ENCODE measurements at regions not wholly inside any gene's neighbourhood (a gene's known extent, or its start where the extent isn't known, plus 50 kb on each side); places are given as distances from the start of the nearest gene placed in this dataset.
"Not testable (repeated sequence)": the region's sequence is repeated elsewhere in the genome, so short reads cannot be mapped to it uniquely, and the experiment has no call there.

DNA sequence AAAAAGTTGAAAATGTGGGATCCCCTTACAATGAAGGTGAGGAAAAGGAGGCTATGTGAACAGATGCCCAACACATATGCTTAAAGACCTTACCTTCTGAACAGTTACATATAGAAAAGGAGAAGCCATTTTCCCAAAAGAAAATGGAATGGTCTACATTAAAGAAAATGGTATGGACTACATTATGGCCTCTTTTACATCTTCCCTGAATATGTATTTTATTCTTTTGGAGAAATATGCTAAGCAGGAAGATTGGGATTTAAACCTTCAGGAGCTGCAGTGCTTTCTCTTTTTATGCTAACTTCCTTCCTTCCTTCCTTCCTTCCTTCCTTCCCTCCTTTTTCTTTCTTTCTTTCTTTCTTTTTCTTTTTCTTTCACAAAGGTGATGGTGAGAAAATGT, 155.4 kb downstream of the SEC23IP start:
- Histone ChIP-seq H3K4me1 (ENCODE audit: low read depth) (no peaks in the 10 kb centered on the region), H3K27me3 (no peaks in the 10 kb centered on the region), H3K36me3 (no peaks in the 10 kb centered on the region), H3K4me3 (no peak overlapping the region), H3K27ac (no peak overlapping the region), H3K9me3 (ENCODE audit: low read depth) (no peaks in the 10 kb centered on the region)
- DNase-seq (ENCODE audit: low read depth in 1 of 2, low spot score in 1 of 2) = no peak
- TF ChIP-seq, protein P1, sequence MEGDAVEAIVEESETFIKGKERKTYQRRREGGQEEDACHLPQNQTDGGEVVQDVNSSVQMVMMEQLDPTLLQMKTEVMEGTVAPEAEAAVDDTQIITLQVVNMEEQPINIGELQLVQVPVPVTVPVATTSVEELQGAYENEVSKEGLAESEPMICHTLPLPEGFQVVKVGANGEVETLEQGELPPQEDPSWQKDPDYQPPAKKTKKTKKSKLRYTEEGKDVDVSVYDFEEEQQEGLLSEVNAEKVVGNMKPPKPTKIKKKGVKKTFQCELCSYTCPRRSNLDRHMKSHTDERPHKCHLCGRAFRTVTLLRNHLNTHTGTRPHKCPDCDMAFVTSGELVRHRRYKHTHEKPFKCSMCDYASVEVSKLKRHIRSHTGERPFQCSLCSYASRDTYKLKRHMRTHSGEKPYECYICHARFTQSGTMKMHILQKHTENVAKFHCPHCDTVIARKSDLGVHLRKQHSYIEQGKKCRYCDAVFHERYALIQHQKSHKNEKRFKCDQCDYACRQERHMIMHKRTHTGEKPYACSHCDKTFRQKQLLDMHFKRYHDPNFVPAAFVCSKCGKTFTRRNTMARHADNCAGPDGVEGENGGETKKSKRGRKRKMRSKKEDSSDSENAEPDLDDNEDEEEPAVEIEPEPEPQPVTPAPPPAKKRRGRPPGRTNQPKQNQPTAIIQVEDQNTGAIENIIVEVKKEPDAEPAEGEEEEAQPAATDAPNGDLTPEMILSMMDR (IDR thresholded peaks at IDR 0.05; ENCODE audit: low read depth, low read length) = no peak

DNA sequence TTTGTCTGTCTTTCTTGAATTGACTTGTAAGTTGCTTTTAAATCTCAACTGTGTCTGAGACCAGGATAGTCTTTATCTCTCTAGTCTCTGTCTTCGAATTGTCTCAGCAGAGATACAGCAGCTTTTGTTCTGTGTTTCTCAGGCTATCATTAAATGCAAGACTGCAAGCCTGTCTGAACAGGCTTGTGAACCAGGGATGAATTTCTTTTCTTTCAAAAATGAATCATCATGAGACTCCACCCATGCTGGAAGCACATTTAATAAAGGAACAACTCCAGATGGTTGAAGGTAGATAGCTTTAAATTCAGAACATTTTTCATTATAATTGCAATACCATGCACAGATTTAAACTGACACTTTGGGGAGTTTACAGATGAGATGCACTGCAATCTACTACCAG, 155.9 kb downstream of the SEC23IP start:
- no peaks in the 10 kb centered on the region for H3K4me1 ChIP-seq (ENCODE audit: low read depth)
- no peaks in the 10 kb centered on the region for H3K27me3 ChIP-seq
- H3K36me3 ChIP-seq = no peaks in the 10 kb centered on the region
- H3K4me3 ChIP-seq = no peak overlapping the region
- H3K27ac ChIP-seq = no peak overlapping the region
- no peaks in the 10 kb centered on the region for H3K9me3 ChIP-seq (ENCODE audit: low read depth)
- no peak for DNase-seq (ENCODE audit: low read depth in 1 of 2, low spot score in 1 of 2)
- TF ChIP-seq, protein P1 (IDR thresholded peaks at IDR 0.05; ENCODE audit: low read depth, low read length) = no peak

DNA sequence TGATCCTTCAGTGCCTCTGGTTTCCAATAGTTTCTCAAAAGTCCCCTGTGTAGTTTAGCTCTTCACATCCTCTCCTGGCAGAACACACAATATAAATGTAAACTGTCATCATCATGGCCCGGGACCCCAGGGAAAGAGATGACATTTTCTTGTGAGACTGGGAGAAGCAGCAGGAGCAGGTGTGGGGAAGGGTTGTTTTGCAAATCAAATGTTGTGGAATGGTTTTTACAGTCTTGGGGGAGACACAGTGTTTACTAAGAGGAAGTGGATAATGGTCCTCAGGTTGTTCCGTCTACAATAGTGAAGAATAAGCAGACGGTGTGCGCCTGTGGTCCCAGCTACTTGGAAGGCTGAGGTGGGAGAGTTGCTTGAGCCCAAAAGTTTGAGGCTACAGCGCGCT, 159.1 kb downstream of the SEC23IP start:
- DNase-seq (ENCODE audit: low read depth in 1 of 2, low spot score in 1 of 2) = no peak
- no peak overlapping the region for H3K4me3 ChIP-seq
- no peaks in the 10 kb centered on the region for H3K27me3 ChIP-seq
- H3K4me1 ChIP-seq (ENCODE audit: low read depth) = no peaks in the 10 kb centered on the region
- H3K27ac ChIP-seq = no peak overlapping the region
- TF ChIP-seq, protein P1 (IDR thresholded peaks at IDR 0.05; ENCODE audit: low read depth, low read length) = no peak
- no peaks in the 10 kb centered on the region for H3K9me3 ChIP-seq (ENCODE audit: low read depth)
- no peaks in the 10 kb centered on the region for H3K36me3 ChIP-seq

DNA sequence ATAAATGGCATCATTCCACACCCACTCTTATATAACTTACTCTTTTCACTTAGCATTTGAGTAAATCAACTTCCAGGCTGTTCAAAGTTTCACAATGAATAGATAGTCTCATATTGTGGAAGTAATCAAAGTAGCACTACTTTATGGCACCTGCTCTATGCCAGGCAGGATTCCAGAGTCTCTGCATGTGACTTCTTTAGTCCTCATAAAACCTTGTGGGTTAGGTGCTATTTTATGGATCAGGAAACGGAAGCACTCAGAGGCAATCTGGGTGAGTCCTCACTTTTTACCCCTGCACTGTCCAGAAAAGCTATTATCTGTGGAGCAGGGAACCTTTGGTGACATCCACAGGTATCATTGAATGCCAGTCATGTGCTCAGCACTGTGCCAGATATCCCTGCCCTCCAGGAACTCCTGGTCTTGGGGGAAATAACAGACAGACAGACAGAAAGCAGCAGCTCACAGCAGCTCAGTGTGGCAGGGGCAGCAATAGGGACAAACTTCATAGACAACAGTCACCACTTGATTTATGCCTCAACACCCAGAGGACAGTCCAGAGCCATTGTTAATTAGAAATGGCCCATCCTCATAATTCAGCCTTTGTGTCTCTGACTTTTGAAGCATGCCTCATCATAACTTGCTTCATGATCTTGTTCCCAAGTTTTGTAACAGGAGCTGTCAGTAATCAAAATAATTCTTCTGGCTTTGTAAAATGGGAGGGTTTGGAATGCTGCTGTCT, 160.6 kb downstream of the SEC23IP start:
- Histone ChIP-seq H3K4me1 (ENCODE audit: low read depth) (no peaks in the 10 kb centered on the region), H3K4me3 (no peak overlapping the region), H3K27ac (no peak overlapping the region), H3K36me3 (no peaks in the 10 kb centered on the region), H3K27me3 (no peaks in the 10 kb centered on the region), H3K9me3 (ENCODE audit: low read depth) (no peaks in the 10 kb centered on the region)
- DNase-seq (ENCODE audit: low read depth in 1 of 2, low spot score in 1 of 2) = no peak
- TF ChIP-seq, protein P1 (IDR thresholded peaks at IDR 0.05; ENCODE audit: low read depth, low read length) = no peak

DNA sequence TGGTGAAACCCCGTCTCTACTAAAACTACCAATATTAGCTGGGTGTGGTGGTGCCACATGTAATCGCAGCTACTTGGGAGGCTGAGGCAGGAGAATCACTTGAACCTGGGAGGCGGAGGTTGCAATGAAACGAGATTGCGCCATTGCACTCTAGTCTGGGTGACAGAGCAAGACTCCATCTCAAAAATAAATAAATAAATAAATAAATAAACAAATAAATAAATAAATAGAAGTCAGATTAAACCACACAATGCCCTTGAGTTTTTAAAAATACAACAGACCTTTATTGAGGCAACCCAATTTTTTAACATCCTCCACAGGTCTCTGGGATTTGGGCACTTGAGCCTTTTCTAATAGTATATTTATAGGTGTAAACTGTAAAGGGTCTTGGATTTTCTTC, 167.3 kb downstream of the SEC23IP start:
- not testable (repeated sequence) for H3K9me3 ChIP-seq (ENCODE audit: low read depth); H3K4me3 ChIP-seq; H3K4me1 ChIP-seq (ENCODE audit: low read depth); H3K27me3 ChIP-seq; H3K36me3 ChIP-seq; DNase-seq (ENCODE audit: low read depth in 1 of 2, low spot score in 1 of 2); H3K27ac ChIP-seq

DNA sequence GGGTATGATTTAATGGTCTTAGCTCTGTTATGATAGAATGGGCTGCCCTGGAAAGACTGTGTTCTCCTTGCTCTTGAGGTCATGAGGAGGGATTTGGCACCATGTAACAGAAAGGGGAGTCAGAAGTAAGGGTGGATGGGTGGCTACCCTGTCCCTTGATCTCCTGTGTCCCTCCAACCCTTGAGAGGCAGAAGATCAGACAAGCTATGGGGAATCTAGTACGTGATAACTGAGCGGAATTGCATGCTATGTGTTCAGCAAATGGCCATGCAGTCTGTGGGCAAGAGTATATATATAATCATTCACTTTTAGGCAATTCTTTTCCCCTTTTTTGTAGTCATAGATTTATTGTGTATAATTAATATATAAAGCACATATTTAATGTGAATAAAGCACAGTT, 174.9 kb downstream of the SEC23IP start:
- DNase-seq (ENCODE audit: low read depth in 1 of 2, low spot score in 1 of 2) = no peak
- H3K27ac ChIP-seq = no peak overlapping the region
- no peaks in the 10 kb centered on the region for H3K36me3 ChIP-seq
- H3K27me3 ChIP-seq = no peaks in the 10 kb centered on the region
- no peak overlapping the region for H3K4me3 ChIP-seq
- H3K4me1 ChIP-seq (ENCODE audit: low read depth) = no peaks in the 10 kb centered on the region
- TF ChIP-seq, protein P1 (IDR thresholded peaks at IDR 0.05; ENCODE audit: low read depth, low read length) = no peak
- no peaks in the 10 kb centered on the region for H3K9me3 ChIP-seq (ENCODE audit: low read depth)

Measured in cardiac muscle cell (in vitro differentiated cells and primary cell).